ENCODE measurements at regions not wholly inside any gene's neighbourhood (a gene's known extent, or its start where the extent isn't known, plus 50 kb on each side); places are given as distances from the start of the nearest gene placed in this dataset.
A peak's percentile ranks its signal among the peaks of the same experiment; 100 is the strongest.

GRCh38 chr12:114975640-114976310 is 291.8 kb upstream of the TBX3 start:
- Mint-ChIP-seq H3K27me3 (peaks cover 0 to 1% of the 10 kb centered on the region in 2 donors), H3K36me3 (no peaks in the 10 kb centered on the region), H3K27ac (peak overlapping the region in 1 of 8 donors; percentile 54), H3K4me3 (no peak overlapping the region), H3K9me3 (peaks cover 3 to 13% (median 12%) of the 10 kb centered on the region in 5 donors), H3K4me1 (no peaks in the 10 kb centered on the region)
- no peak for DNase-seq
- Histone ChIP-seq H3K4me1 (ENCODE audit: insufficient read depth, low read length) (no peaks in the 10 kb centered on the region), H3K4me3 (ENCODE audit: low read length) (no peak overlapping the region), H3K36me3 (ENCODE audit: insufficient read depth, low read length) (no peaks in the 10 kb centered on the region), H3K27me3 (ENCODE audit: insufficient read depth, low read length, poor library complexity, severe bottlenecking) (no peaks in the 10 kb centered on the region), H3K9me3 (ENCODE audit: low read length) (no peaks in the 10 kb centered on the region), H3K27ac (ENCODE audit: low read depth, low read length) (no peak overlapping the region)
- POLR2A ChIA-PET: no interaction called here
- CTCF ChIA-PET: interaction anchor here (0.7 kb wide), 1 partner anchor 139 kb away, joined by 3 read pairs; no protein-coding TSS in a partner anchor

DNA sequence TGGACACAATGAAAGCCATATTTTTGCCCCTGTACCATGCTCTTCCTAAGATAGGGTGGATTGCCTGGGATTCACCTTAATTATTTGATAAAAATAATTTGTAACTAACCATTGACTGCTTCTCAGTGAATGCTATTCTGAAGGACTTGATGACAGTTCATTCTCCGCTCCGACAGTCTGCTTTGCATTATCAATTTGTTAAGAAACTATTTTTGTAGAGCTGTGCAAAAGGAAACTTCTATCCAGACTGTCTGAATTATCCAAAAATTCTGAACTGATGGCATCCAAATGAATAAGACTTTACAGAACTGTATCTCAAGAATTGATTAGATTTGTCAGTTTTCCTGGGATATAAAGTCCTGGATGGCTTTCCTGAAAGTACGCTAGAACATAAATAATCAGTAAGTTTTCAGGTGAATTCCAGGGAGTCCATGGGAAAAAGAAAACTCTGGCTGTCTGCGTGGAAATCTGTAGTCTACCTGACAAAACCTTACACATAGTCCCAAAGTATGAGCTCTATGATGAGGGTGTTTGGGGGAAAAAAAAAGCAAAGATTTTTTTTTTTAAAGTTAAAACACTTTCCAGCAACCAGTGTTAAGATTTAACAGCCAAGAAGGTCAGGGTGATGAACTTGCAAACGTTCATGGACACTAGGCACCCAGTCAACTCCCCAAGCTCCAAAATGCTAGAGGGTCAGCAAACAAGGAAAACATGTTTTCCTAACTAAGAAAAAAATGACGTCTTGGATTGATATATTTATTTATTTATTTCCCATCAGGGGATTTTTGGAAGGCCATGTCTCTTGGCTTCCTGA is 291.1 kb upstream of the TBX3 start:
- peak overlapping the region in 1 of 8 donors; percentile 54 for H3K27ac Mint-ChIP-seq
- H3K27me3 ChIP-seq (ENCODE audit: insufficient read depth, low read length, poor library complexity, severe bottlenecking): no peaks in the 10 kb centered on the region
- H3K36me3 Mint-ChIP-seq: no peaks in the 10 kb centered on the region
- no peak overlapping the region for H3K4me3 ChIP-seq (ENCODE audit: low read length)
- H3K9me3 ChIP-seq (ENCODE audit: low read length): no peaks in the 10 kb centered on the region
- POLR2A ChIA-PET: no interaction called here
- CTCF ChIA-PET: interaction anchor here (0.7 kb wide), 1 partner anchor 138 kb away, joined by 3 read pairs; no protein-coding TSS in a partner anchor
- H3K36me3 ChIP-seq (ENCODE audit: insufficient read depth, low read length): no peaks in the 10 kb centered on the region
- no peak overlapping the region for H3K27ac ChIP-seq (ENCODE audit: low read depth, low read length)
- no peak for DNase-seq
- peaks cover 3 to 14% (median 12%) of the 10 kb centered on the region in 5 donors for H3K9me3 Mint-ChIP-seq
- H3K27me3 Mint-ChIP-seq: peaks cover 0 to 1% of the 10 kb centered on the region in 2 donors
- no peak overlapping the region for H3K4me3 Mint-ChIP-seq
- H3K4me1 Mint-ChIP-seq: no peaks in the 10 kb centered on the region
- no peaks in the 10 kb centered on the region for H3K4me1 ChIP-seq (ENCODE audit: insufficient read depth, low read length)

DNA sequence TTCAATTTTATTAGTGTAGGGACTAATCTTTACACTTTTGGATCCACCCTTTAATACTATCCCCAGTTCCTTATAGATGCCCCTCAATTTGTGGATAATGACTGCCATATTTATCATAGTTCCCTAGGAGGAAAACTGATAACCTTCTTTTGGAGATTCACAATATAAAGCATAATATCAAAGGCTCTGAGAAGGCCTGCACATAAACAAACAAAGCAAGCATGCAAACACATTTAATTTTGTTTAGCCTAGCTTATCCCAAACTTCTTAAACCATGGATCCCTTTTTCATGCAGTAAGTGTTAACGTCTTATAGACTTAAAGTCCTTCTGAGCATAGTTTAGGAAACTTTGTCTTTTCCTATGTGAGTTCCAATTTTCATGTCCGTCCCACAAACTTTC is 290.4 kb upstream of the TBX3 start:
- no peaks in the 10 kb centered on the region for H3K9me3 ChIP-seq (ENCODE audit: low read length)
- no peak for DNase-seq
- Mint-ChIP-seq H3K9me3 (peaks cover 6 to 17% (median 9%) of the 10 kb centered on the region in 5 donors), H3K27ac (no peak overlapping the region), H3K27me3 (peaks cover 0 to 1% of the 10 kb centered on the region in 2 donors), H3K4me1 (no peaks in the 10 kb centered on the region), H3K36me3 (no peaks in the 10 kb centered on the region), H3K4me3 (no peak overlapping the region)
- H3K4me1 ChIP-seq (ENCODE audit: insufficient read depth, low read length): no peaks in the 10 kb centered on the region
- H3K36me3 ChIP-seq (ENCODE audit: insufficient read depth, low read length): no peaks in the 10 kb centered on the region
- CTCF ChIA-PET: no interaction called here
- no peaks in the 10 kb centered on the region for H3K27me3 ChIP-seq (ENCODE audit: insufficient read depth, low read length, poor library complexity, severe bottlenecking)
- no peak overlapping the region for H3K4me3 ChIP-seq (ENCODE audit: low read length)
- POLR2A ChIA-PET: no interaction called here
- H3K27ac ChIP-seq (ENCODE audit: low read depth, low read length): no peak overlapping the region

- H3K27ac ChIP-seq (ENCODE audit: low read depth, low read length): no peak overlapping the region
- no peaks in the 10 kb centered on the region for H3K9me3 ChIP-seq (ENCODE audit: low read length)
- H3K27ac Mint-ChIP-seq: no peak overlapping the region
- no peaks in the 10 kb centered on the region for H3K27me3 Mint-ChIP-seq
- no peak overlapping the region for H3K4me3 ChIP-seq (ENCODE audit: low read length)
- H3K9me3 Mint-ChIP-seq: peaks cover 3 to 29% (median 5%) of the 10 kb centered on the region in 5 donors
- no peaks in the 10 kb centered on the region for H3K36me3 Mint-ChIP-seq
- no peaks in the 10 kb centered on the region for H3K27me3 ChIP-seq (ENCODE audit: insufficient read depth, low read length, poor library complexity, severe bottlenecking)
- ChIA-PET POLR2A (no interaction called here), CTCF (no interaction called here)
- H3K4me1 ChIP-seq (ENCODE audit: insufficient read depth, low read length): no peaks in the 10 kb centered on the region
- DNase-seq: no peak
- no peaks in the 10 kb centered on the region for H3K4me1 Mint-ChIP-seq
- H3K36me3 ChIP-seq (ENCODE audit: insufficient read depth, low read length): no peaks in the 10 kb centered on the region
- H3K4me3 Mint-ChIP-seq: no peak overlapping the region
These were observed 284.8 kb upstream of the TBX3 start for GRCh38 chr12:114968727-114969126.

GRCh38 chr12:114967151-114967550 is 283.2 kb upstream of the TBX3 start:
- no peak for DNase-seq
- H3K36me3 ChIP-seq (ENCODE audit: insufficient read depth, low read length): no peaks in the 10 kb centered on the region
- Mint-ChIP-seq H3K27me3 (no peaks in the 10 kb centered on the region), H3K4me1 (no peaks in the 10 kb centered on the region), H3K27ac (no peak overlapping the region), H3K4me3 (no peak overlapping the region), H3K36me3 (no peaks in the 10 kb centered on the region), H3K9me3 (peaks cover 2 to 25% (median 3%) of the 10 kb centered on the region in 5 donors)
- H3K4me3 ChIP-seq (ENCODE audit: low read length): no peak overlapping the region
- H3K27me3 ChIP-seq (ENCODE audit: insufficient read depth, low read length, poor library complexity, severe bottlenecking): no peaks in the 10 kb centered on the region
- ChIA-PET POLR2A (no interaction called here), CTCF (no interaction called here)
- H3K4me1 ChIP-seq (ENCODE audit: insufficient read depth, low read length): no peaks in the 10 kb centered on the region
- H3K9me3 ChIP-seq (ENCODE audit: low read length): no peaks in the 10 kb centered on the region
- H3K27ac ChIP-seq (ENCODE audit: low read depth, low read length): no peak overlapping the region

DNA sequence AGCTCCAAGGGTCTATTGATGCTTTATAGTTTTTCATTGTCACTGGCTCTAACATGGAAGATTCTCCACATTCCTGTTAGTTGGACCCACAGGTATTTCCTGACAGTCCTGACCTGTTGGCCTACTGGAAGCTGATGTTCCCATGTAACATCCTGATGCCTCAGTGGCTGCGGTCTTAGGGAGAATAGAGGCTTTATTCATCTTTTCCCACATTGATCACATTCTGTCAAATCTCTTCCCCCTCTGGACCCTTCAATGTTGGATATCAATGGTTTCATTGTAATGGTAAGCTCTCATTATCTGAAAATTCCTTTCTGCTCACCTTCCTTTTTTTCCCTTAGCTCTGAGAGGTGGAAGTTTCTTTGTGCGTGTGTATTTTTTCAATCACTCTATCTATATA is 280.9 kb upstream of the TBX3 start:
- H3K27me3 Mint-ChIP-seq: no peaks in the 10 kb centered on the region
- no peaks in the 10 kb centered on the region for H3K9me3 ChIP-seq (ENCODE audit: low read length)
- no peak overlapping the region for H3K27ac ChIP-seq (ENCODE audit: low read depth, low read length)
- no peak overlapping the region for H3K27ac Mint-ChIP-seq
- no peaks in the 10 kb centered on the region for H3K27me3 ChIP-seq (ENCODE audit: insufficient read depth, low read length, poor library complexity, severe bottlenecking)
- H3K4me1 Mint-ChIP-seq: no peaks in the 10 kb centered on the region
- peaks cover 0 to 20% (median 3%) of the 10 kb centered on the region in 5 donors for H3K9me3 Mint-ChIP-seq
- DNase-seq: no peak
- no peaks in the 10 kb centered on the region for H3K4me1 ChIP-seq (ENCODE audit: insufficient read depth, low read length)
- POLR2A ChIA-PET: no interaction called here
- no peak overlapping the region for H3K4me3 ChIP-seq (ENCODE audit: low read length)
- no peaks in the 10 kb centered on the region for H3K36me3 ChIP-seq (ENCODE audit: insufficient read depth, low read length)
- CTCF ChIA-PET: no interaction called here
- H3K36me3 Mint-ChIP-seq: no peaks in the 10 kb centered on the region
- H3K4me3 Mint-ChIP-seq: no peak overlapping the region

DNA sequence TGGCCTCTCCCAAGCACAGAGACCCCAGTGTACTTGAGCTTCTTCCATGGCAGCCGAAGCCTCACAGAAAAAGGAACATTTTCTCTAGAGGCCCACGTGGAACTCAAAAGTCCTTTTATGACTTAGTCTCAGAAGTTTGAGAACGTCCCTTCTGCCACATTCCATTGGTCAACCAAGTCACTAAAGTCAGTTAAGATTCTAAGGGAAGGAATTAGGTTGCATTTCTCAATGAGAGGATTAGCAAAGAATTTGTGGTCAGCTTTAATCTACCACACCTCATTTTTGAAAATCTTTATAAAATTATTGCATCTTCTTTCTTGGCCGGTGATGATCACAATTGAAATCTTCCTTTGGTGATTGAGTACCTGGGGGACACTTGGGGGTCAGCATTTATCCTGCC is 279.9 kb upstream of the TBX3 start:
- CTCF ChIA-PET: no interaction called here
- POLR2A ChIA-PET: no interaction called here
- Mint-ChIP-seq H3K27ac (no peak overlapping the region), H3K9me3 (peaks cover 0 to 12% (median 0%) of the 10 kb centered on the region in 5 donors), H3K36me3 (no peaks in the 10 kb centered on the region), H3K27me3 (no peaks in the 10 kb centered on the region), H3K4me3 (no peak overlapping the region), H3K4me1 (no peaks in the 10 kb centered on the region)
- no peaks in the 10 kb centered on the region for H3K36me3 ChIP-seq (ENCODE audit: insufficient read depth, low read length)
- DNase-seq: no peak
- H3K4me1 ChIP-seq (ENCODE audit: insufficient read depth, low read length): no peaks in the 10 kb centered on the region
- H3K9me3 ChIP-seq (ENCODE audit: low read length): no peaks in the 10 kb centered on the region
- H3K4me3 ChIP-seq (ENCODE audit: low read length): no peak overlapping the region
- no peak overlapping the region for H3K27ac ChIP-seq (ENCODE audit: low read depth, low read length)
- no peaks in the 10 kb centered on the region for H3K27me3 ChIP-seq (ENCODE audit: insufficient read depth, low read length, poor library complexity, severe bottlenecking)

DNA sequence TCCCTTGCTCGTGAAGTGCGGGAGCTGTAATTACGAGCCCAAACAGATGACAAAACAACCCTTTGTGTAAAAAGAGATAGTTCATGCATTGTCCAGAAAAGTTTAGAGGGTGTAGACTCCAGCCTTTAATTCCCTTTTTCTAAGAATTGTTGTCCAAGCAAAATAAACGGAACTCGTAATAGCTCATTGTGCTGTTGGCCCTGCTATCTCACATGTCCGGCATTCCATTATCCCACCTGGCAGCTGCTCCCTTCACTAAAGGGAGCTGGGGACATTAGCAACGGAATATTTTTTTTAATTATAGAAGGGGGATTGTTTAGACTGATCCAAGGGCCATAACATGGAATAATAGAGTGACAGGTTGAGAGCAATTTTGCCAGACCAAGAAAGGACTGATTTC is 277.5 kb upstream of the TBX3 start:
- H3K27me3 ChIP-seq (ENCODE audit: insufficient read depth, low read length, poor library complexity, severe bottlenecking): no peaks in the 10 kb centered on the region
- no peak overlapping the region for H3K27ac ChIP-seq (ENCODE audit: low read depth, low read length)
- Mint-ChIP-seq H3K27ac (no peak overlapping the region), H3K27me3 (peaks cover 0 to 2% of the 10 kb centered on the region in 2 donors), H3K36me3 (no peaks in the 10 kb centered on the region), H3K4me1 (no peaks in the 10 kb centered on the region), H3K9me3 (peaks cover 0 to 15% (median 3%) of the 10 kb centered on the region in 5 donors), H3K4me3 (no peak overlapping the region)
- no peaks in the 10 kb centered on the region for H3K9me3 ChIP-seq (ENCODE audit: low read length)
- POLR2A ChIA-PET: no interaction called here
- CTCF ChIA-PET: no interaction called here
- no peaks in the 10 kb centered on the region for H3K36me3 ChIP-seq (ENCODE audit: insufficient read depth, low read length)
- H3K4me1 ChIP-seq (ENCODE audit: insufficient read depth, low read length): no peaks in the 10 kb centered on the region
- no peak overlapping the region for H3K4me3 ChIP-seq (ENCODE audit: low read length)
- DNase-seq: no peak

All from CD8-positive, alpha-beta memory T cell (primary cell).